Occipital lobe (tissue), 1 donor: ENCODE measurements at regions not wholly inside any gene's neighbourhood (a gene's known extent, or its start where the extent isn't known, plus 50 kb on each side); places are given as distances from the start of the nearest gene placed in this dataset.

Experiments used
- DNase-seq: peaks from one replicate; lab custom pipeline; 2025; lab: John Stamatoyannopoulos, UW

DNA sequence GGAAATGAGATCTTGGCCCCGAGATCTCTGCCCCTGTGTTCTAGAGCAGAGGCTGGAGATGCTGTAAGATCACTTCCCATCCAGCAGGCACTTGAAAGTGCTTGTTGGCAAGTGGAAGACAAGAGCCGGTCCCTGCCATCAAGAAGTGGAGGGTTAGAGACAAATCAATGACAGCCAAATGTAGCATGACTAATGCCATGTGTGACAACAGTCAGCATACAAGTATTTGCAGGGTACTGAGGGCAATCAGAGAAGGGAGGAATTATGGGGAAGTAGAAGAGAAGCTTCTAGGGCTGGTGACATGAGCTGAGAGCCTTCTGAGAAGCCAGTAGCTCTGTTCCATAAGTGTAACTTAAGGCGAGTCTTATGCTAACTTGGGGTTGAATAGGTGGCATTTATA is 58.6 kb downstream of the TMEM17 start:
- no peak for DNase-seq

DNA sequence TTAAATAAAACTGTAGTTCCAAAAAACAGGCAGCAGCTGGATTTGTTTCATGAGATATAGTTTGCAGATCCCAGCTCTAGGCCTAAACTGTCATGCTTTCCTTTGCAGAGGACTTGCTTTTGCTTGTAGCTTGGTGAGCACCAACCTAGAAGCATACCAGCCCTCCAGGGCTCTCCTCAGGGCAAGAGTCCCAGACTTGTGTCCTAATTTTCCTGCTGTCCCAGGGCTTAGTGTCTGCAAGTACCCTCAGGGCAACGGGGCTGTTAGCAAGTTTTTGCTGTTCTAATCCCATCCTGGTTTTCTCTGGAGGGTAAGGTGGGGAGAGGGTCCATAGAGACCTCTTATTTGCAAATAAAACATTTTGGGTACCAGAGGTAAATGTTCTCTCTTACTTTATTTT is 59.5 kb downstream of the TMEM17 start:
- no peak for DNase-seq

DNA sequence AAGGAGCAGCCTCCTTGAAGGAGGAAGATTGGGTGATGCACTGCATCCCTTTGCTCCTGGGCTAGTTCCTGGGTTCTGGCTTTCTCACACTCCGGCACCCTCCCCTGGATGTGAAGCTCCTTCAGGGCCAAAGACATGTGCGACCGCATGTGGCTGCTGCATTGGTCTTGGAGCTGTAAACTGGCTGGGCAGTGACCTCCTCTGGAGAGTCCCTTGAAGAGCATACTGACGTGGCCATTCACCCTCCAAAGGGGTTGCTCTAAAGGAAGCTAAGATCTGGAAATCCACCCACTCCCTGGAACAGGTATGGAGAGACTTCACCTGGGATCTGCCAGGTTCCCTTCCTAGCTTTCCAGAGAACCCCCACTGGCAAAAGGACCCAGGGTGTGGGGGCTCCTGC is 62.1 kb downstream of the TMEM17 start:
- no peak for DNase-seq

DNA sequence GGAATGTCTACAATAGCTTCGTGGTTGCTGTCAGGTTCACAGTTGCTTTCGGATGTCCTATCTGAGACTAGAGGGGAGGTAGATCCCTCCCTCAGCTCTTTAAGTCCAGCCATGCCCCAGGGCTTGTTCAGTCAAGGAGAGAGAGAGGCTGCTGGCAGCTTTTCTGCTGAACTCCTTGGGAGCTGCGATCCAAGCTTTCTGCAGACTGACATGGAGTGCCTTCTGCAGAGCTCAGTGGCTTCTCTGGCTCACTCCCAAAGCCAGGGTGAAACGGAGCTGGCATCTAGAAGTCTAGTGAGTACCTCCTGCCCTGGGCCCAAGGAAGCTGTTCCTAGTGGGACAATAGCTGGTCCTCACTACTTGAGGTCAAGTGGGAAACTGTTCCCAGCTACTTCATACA is 62.5 kb downstream of the TMEM17 start:
- no peak for DNase-seq

DNA sequence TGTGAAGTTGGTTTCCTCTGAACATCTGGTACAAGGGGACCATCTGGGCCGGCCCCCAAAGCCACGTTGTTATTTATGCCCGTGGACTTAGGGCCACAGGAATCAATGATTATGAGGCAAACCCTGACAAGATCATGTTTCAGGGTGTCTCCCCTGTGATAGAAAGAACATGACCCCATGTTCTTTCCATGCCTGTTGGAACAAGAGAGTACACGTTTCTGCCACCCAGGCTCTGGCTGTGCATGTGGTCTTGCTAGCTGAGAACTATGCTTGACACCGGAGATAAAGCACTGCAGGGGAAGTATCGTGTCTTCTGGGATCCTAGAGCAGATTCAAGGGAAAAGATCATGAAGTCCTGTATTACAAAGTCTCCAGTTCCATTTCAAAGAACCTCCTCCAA is 64.2 kb downstream of the TMEM17 start:
- no peak for DNase-seq

DNA sequence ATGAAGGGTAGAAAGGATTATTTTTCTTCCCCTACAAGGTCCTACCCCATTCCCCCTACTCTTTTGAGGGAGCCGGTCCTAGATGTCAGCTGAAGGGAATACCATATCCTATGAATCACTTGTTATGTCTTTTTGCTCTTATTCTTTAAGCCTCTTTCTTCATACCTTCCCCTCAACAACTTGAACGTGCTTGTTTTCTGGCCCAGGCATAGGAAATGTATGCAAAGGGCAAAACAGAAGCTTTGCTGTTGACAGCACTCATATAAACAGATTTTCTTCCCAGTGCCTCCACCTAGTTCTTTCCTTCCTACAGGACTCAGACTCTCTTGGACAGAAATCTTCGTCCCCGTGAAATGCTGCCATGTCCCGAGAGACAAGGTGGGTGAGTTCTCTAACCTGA is 64.6 kb downstream of the TMEM17 start:
- DNase-seq = no peak

DNA sequence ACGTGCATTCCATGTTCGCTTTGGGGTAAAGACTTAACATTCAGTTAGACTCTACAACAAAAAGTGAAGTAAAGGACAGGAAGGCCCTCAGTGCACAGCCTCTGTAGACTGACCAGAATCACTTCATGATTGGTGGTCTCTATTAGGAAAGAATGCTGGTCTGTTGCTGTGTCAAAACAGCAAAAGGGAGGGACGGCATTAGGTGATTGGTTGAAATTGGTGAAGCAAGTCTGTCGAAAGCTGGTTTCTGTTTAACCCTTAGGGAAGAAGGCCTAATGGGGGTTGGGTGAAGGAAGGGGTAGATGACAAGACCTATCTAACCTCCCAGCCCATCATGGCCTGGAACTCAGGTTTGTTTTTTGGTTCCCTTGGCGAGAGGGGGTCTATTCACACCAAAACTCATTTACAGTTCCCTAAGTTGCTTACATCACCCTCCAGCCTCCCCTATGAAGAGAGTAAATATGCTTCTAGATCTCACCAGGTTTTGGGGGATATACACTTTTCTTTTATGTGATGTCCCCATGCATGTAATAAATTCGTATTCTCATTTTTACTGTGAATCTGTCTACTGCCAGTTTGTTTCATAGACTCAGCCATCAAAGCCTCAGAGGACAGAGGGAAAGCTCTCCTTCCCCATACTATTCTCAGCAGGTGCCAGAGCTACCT is 65.6 kb downstream of the TMEM17 start:
- DNase-seq = no peak

DNA sequence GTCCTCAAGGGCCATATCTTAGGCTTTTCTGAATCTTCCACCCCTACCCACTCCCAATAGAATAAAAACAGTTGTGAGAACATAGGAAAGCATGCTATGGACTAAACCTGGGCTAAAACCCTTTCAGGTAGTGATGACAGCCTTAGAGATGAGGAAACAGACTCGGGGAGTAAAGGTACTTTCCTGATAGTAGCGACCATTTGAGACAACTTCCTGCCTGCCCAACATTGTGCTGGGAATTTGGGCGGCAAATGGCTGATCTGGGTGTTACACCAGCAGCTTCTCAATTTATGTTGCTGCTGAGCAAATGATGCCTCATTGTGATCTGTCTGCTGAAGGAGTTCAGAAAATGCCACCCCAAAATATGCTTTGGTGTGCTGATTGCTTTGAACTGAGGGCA is 66.6 kb downstream of the TMEM17 start:
- no peak for DNase-seq

DNA sequence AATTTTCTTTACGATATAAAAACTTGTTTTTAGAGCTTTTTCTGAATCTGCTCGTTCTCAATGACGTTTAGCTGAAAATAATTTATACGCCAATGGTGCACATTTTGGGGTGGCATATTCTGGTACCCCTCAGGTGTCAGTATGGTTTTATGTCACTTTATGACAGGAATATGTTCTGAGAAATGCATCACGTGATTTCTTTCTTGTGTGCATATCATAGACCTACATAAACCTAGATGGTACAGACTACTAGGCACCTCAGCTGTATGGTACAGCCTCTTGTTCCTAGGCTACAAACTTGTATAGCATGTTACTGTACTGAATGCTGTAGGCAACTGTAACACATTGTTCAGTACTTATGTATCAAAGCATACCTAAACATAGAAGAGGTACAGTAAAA is 68.2 kb downstream of the TMEM17 start:
- no peak for DNase-seq

DNA sequence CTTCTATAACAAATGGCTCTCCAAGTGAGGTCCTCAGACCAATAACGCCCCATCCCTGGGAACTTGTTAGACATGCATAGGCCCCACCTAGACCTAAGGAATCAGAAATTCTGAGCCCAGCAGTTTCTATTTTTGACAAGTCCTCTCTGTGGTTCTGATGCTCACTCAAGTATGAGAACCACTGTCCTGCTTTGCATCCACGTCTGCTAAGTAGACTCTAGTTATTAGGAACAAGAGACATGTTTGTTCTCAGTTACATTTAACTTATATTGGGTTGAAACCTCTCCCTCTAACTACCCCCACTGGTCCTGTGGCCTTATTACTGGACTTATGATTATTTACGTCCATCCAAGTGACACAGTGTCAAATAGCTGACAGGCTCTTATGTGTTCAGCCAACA is 70.3 kb downstream of the TMEM17 start:
- DNase-seq = no peak

DNA sequence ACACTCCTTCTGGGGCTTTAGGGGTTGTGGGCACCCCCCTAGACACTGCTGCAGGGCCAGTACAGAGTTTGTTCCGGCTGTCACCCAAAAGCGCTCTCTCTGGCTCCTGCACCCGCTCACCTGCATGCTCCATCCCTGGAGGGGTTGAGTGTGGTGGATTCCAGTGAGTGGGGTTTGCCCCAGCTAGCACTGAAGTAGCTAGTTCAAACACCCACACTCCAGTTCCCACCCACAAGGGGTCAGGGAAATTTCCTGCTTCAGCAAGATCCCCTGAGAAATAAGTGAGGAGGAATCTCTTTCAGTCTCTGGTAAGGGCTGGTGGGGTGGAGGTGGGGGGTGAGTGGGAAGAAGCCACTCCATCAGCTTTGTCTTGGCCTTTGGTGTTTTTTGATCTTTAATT is 73.6 kb downstream of the TMEM17 start:
- no peak for DNase-seq

DNA sequence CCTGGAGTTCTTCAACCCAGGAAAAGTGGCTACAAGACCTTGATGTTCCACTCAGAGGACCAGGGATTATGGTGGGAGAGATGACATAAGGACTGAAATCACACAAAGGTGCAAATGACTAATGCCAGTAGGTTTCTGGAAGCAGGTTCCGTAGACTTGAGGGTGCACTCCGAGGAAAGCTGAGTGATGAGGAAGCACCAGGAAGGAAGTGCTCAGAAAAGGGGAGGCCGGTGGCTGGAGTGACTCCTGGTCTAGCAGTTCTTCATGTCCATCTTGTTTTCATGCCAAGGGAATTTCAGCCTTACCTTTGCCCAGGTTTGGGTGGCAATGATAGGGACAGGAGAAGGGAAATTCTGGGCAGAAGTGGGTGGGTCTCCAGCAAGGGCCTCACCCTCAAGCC is 74.5 kb downstream of the TMEM17 start:
- DNase-seq = no peak

DNA sequence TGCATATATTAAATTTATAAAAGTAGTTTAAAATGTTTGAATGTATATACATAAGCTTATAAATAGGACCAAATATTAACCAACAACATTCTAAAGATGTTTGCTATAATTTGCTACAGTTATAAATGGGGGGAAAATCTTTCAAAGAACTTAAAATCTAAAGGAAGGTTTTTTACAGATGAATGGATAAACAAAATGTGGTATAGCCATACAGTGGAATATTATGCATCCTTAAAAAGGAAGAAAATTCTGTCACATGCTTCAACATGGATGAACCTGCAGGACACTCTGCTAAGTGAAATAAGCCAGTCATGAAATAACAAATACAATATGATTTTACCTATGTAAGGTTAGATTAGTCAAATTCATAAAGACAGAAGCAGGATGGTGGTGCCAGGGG is 75.8 kb downstream of the TMEM17 start:
- DNase-seq = no peak

DNA sequence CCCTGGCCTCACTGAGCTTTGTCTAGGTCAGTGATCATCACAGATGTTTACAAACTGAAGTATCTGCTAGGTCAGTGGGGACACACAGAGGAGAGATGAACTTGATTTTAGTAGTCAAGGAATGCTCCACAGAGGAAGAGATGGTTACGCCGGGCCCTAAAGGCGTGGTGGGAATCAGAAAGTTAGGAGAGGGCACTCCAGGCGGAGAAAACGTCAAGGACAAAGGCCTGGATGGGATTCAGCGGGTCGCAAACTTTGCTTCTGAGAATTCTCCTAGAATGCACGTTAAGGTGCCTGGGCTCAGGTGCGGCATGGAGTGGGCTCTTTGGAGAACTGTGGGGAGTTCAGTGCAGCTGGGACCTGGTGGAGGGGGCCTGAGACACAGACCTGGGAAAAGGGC is 78.8 kb downstream of the TMEM17 start:
- DNase-seq = no peak

DNA sequence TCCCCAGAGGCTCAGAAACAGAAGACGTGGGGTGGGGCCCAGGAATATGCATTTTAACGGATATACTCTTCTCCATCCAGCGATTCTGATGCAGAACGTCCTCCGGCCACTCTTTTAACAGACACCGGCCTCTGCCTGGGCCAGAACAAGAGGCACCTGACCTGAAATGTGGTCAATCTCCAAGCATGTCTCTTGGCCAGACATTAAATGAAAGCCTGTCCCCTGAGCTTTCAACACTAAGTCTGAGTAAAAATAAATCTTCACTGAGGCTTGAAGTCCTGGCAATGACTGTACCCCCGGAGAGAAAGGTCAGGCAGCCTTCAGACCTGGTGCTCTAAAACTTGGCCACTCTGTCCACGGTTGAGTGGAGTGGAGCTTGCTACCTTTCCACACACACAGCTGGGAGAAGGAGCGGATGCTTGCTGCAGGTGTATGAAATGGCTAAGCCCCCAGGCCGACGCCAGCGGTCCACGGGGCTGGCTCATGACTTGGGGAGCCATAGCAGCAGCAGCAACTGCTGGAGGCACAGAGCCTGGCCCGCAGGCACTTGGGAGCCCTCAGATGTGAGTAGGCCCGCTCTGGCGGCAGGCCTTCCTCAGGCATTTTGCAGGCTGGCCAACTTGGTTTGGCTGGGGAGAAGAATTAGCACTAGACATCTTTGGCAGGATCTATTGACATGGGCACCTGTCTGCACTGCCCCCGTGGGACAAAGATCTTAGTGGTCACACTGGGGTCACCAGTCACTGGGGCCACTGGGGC is 79.7 kb downstream of the TMEM17 start:
- DNase-seq = no peak

DNA sequence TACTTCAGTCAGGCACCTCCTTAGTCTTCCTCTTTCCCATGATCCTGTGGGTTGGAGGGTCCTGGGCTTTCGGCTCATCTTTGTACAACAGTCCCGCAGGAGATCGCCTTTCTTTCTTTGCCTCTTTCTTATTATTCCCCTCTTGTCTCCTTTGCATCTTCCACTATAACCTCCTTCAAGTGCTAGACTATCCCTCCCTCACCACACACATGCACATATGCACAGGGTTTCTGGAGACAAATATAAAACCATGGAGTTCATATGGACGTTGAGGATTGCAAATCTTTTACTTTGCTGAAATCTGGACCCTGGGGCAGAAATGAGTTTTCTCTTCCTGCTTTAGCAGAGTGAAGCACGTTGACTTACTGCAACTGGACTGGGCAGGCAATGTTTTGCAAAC is 80.3 kb downstream of the TMEM17 start:
- no peak for DNase-seq

DNA sequence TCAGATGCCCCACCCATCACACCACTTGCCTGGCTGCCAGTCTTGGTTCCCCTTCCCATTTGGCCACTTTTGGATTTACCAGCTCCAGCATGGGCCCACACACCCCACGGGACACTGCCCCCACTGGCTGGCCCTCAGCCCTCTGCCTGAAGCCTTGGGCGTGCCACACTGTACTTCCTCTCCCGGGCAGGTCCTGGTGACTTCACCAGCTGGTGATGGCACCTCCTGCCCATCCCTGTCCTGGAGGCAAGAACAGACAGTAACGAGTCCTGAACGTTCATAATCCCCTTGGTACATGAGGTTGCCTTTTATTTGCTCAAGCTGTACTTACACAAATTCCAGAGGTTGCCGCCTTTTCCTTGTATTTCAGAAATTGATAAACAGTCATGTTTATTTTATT is 81.1 kb downstream of the TMEM17 start:
- DNase-seq = no peak

DNA sequence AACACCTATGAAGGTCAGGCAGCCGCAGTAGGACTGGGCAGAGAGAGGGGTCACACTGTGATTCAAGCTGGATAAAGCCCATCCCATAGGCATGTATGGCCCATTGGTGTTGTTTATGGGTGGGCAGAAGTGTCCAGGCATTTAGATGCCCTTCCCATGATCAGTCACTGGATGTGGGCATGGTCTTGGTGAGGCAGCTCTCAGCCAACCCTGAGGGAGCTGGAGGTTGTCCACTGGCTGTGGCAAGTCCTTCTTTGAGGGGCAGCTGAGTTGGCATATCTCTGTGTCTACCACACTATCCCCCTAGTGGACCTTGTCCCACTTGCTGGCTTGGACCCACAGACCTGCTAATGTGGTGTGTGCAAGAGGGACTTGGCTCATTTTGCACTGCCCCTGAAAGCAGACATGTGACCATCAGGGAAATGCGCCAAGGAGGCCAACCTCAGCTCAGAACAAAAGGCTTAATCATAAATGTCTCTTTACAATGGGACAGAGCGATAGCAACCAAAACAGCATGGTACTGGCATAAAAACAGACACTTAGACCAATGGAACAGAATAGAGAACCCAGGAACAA is 82.0 kb downstream of the TMEM17 start:
- peak; percentile 35 for DNase-seq

DNA sequence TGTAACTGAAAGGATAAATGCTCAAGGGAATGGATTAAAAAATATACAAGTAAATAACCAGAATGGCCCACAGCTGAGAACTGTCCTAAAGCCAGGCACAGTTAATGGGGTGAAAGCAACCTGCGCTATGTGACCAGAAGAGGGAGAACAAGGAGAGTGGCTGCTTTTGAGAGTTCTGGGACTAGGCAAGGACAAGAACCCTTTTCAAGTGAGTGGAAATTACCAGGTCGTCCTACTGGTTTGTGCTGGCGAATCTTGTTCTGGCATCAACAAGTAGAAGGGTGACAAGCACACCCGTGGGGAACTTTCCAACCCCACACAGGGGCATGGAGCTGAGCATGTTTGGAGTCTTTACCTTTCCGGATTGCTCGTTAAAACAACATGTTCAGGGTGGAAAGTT is 82.8 kb downstream of the TMEM17 start:
- no peak for DNase-seq

DNA sequence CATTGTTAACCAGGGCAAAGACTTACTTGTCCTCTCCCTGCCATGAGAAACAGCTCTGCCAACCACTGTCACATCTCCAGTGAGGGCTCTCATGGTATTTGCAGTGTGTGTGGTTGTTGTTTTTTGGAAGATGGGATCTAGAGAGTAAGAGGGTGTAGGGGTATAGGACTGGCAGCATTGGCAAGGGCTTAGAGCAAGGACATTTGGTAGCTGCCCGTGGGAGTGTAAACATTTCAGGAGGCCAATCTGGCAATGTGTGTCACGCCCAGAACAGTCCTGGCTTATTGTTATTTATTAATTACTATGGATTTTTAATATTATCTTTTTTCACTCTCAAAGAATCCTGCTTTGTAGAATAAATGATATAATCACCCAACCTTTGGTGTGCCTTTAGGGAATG is 90.5 kb downstream of the TMEM17 start:
- no peak for DNase-seq

DNA sequence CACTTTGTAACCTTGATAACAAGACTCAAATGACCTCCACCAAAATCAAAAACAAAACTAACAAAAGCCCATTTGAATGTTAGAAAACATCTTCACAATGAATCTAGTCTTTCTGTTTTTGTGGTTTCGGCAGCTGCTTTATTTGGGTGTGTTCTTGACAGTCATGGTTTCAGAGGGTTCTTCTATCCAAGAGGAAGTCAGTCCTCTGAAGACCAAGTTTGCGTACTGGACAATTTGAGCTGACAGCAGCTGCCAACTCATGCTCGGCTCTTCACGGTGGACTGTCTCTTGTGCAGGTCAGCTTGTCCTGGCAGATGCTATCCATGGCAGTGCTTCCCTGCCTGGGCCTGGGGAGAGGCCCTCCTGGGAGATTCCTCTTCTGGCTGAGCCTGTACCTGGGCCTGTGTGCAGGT is 91.0 kb downstream of the TMEM17 start:
- DNase-seq = no peak

DNA sequence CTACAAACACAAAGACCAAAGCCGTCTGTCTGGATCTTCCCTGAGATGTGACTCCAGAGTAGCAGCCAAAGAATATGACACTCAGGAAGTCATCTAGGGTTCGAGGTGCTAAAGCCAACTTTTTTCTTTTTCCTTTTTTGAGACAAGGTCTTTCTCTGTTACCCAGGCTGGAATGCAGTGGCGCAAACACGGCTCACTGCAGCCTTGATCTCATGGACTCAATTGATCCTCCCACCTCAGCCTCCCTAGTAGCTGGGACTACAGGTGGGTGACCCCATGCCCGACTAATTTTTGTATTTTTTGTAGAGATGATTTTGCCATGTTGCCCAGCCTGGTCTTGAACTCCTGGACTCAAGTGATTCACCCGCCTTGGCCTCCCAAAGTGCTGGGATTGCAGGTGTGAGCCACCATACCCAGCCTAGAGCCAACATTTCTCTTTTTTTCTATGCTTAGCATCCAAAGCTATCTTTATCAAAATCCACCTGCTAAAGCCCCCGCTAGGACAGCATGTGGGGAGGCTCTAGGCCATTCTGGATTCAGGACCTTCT is 92.8 kb downstream of the TMEM17 start:
- no peak for DNase-seq

DNA sequence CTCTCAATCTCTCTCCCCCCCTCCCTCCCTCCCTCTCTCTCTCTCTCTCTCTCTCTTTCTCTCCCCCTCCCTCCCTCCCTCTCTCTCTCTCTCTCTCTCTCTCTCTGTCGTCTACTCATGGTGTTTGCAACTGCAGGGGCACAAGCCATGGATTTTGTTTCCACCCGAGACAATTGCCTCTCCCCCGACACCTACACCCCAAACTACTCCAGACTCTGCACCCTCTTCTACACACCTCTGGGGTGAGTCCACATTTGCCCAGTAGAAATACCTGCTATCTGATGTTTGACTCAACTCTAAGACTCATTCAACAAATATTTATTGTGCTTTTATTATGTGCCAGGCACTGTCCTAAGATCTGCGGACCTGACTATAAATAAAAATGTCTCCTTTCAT is 93.7 kb downstream of the TMEM17 start:
- no peak for DNase-seq
